GM18519 (cell line): ENCODE measurements at regions not wholly inside any gene's neighbourhood (a gene's known extent, or its start where the extent isn't known, plus 50 kb on each side); places are given as distances from the start of the nearest gene placed in this dataset.

Experiments
- ATAC-seq: cut with Tn5 transposase; IDR thresholded peaks from one replicate; pipeline ENCODE4 v1.9.1; 2021; ENCODE audit warnings: mild to moderate bottlenecking, moderate library complexity; ENCODE audit not compliant: unreplicated experiment, low FRiP score

DNA sequence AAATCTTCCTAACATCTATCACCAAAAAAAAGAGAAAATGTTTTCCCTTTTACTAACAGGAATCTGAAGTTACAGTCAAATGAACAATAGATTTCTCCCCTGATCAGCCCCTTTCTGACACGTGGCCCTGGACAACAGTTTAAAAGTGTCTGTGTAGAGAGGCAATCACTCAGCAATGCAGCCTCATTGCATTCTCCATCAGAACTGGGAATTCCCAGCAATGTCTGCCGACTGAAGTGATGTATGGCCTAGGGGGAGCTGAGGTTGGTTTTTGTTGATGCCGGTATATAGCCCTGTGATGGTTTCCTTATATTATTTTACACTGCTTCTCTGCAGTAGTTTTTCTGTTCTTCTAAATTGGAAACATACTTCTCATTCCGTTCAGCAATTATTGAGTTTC lies 904.3 kb upstream of the CDH8 start:
- ATAC-seq = no peak

DNA sequence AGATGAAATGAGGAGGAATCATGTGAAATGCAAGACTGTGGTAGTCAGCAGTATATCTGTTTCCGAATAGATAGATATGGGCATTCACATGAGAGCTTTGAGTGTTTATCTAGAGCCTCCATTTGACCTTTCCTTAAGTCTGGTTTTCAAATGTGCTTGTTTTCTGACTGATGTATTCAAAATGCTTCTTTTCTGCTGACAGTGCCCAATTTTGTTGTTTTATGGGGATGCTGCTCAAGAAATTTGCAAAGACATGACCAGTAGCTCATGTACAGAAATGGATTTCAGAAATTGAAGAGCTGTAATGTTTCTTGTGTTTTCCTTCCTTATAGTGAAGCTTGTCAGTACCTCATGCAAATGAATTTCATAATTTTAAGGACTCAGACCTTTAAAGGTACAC lies 903.4 kb upstream of the CDH8 start:
- ATAC-seq = no peak

DNA sequence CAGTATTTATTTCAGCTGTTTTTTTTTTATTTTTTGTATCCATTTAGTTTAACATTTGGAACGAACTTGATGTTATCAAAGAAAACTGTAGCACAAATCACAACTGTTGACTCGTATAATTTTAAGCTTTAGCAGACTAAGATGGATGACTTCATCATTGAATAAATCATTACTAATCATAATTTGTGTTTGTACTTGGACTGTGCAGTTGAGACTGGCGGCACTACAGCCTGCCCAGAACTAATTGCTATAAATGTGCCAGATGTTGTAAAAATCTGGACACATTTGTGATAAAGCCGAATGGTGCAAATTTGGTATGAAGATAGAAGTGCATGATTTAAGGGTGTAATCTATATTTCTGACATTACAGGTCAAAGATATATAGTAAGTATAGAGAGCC lies 897.7 kb upstream of the CDH8 start:
- no peak for ATAC-seq

DNA sequence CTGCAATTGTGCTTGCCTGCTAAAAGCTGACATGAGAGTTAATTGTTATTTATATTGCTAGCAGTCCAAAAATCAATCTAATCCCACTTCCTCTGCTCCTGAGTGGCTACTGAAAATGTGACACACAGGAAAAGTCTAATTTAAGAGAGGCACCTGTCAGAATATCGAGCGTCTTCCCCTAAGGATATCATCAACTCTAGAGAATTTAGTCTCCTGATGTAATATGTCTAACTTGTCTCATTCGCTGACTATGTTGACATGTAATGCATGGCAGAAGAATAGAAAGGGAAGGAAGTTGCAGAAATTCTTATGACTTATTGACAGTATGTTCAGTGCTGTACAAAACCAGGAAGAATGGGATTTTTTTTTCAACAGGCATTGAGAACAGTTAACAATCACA lies 893.4 kb upstream of the CDH8 start:
- no peak for ATAC-seq

DNA sequence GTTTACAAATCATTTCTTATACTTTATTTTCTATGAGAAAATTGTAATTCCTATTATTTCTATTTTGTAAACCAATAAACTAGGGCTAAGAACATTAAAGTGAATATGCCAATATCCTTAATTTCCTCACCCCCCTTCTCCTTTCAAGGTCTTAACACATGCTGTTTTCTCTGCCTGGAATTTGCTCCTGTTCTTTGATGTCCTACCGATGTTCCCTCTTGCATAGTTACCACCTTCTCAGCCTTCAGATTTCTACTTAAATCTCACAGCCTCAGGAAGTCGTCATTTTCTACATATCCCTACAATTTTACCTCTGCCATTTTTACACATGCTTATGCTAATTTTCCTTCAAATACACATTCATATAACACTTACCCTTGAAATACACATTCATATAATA lies 890.9 kb upstream of the CDH8 start:
- no peak for ATAC-seq

DNA sequence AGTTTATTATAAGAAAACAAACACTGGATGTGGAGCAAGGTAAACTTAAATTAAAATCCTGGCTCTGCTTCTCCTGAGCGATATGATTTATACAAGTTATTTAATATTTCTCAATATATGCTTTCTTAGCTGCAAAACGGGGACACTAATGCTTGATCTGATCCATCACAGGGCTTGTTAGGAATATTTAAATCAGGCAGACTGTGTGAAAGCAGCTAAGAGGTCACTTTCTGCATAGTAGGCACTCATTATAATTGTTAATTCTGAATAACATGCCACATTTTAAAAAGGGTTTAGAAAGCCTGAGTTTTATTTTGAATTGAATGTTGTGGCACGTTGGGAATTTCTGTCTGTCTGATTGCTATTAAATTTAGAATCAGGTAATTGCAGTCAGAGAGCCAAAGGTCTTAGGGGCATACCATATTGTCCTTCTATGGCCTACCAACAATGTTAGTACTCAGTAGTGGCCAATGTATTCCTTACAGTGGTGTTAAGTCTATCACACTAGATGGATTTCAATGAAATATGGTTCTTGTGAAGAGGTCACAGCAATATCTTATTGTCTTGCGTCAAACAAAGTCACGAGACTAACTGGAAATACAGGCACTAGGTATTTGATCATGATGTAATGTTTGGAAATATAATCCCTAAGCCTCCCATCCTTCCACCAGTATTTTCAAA lies 890.0 kb upstream of the CDH8 start:
- ATAC-seq = no peak

DNA sequence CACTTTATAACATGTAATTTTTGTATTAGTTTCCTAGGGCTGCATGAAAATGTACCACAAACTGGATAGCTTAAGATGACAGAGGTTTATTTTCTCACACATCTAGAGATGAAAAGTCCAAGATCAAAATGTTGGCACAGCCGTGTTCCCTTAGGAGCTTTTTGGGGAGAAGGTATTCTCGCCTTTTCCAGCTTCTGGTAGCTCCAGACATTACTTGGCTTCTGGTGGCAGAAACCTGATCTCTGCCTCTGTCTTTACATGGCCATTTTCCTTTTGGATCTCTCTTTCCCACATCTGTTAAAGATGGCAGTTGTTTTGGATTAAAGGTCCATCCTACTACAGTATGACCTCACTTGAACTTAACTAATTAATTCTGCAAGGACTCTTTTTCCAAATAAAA lies 885.7 kb upstream of the CDH8 start:
- ATAC-seq = no peak

DNA sequence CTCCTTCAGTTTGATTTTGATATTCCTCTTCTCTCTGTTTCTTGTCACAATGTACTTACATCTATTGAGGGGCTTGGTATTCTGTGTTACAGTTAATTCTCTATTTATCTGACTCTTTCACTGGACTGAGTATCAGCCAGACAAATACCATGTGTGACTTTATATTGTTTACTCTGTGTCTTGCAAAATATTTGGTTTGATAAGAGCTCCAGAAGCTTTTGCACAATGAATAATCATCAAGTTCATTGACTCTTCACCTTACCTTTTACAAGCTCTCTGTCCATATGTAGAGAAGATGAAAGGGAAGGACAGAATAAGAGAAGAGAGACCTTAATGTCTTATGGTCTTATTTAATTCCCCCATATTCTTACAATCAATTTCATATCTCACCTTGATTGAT lies 877.7 kb upstream of the CDH8 start:
- no peak for ATAC-seq

DNA sequence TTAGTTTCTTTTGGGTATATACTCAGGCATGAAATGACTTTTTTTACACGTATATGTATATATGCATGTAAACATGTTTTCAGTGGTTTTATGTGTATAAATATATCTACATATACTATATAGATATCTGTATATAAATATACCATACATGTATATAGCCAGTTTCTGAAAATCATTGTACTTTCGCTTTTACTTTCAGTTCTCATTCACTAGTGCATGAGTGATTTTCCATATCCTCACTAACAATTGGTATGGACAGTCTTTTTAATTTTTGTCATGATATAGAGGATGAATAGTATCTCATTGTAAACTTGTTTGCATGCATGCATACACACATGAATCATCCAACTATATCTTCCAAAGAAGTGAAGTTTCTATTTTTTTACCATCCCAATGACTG lies 877.1 kb upstream of the CDH8 start:
- ATAC-seq = no peak

DNA sequence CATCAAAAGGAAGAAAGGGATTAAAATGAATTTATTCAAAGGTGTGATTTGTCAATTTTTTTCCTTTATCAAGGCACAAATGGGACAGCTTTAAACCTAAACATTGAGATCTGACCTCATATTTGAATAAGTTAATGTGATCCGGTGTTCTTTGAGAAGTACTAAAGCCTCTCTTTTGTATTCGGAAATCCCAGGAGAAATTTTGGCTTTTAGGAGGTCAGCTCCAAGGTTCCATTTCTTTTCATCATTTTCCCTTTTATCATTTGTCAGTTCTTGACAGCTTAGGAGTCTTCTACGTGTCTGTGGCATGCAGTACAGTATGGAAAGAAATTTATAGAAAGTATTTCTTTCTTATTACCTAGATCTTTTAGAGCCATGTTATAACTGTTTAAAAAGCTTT lies 873.4 kb upstream of the CDH8 start:
- no peak for ATAC-seq

DNA sequence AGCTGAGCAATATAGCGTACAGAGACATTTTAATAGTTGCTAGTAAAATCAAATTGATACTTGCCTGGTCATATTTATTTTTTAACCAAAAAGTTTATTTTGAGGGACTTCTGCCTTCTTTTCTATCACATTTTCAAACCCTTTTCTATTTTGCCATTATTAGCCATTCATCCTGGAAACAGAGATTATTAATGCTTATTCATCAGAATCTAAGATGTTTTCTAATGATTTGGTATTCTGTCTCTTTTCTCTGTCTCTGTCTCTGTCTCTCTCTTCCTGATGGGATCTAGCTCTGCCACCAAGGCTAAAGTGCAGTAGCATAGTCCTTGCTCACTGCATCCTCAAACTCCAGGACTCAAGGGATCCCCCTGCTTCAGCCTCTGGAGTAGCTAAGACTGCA lies 871.3 kb upstream of the CDH8 start:
- no peak for ATAC-seq

DNA sequence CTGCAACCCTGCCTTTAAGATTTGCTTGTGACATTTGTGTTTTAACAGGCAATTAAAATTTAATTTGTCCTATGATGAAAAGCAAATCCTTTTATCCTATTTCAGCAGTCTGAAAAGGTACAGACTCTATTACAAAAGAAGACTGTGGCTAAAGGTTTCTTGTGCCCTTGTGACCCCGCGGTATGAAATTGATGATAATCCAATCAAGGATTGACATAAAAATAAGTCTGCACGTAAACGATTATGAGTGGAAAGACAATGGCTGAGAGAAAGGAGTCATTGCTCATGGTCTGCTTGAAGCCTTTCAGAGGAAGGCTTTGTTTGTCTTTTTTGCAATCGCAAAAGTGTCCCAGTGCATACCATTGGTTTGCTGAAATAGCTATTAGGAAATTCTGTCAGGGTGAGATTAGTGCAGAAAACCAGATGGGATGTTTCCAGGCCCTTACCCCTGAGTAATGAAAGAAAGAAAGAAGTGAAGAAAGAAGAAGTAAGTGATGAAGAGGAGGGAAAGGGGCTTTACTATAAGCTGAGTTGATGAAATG lies 867.8 kb upstream of the CDH8 start:
- ATAC-seq = no peak

DNA sequence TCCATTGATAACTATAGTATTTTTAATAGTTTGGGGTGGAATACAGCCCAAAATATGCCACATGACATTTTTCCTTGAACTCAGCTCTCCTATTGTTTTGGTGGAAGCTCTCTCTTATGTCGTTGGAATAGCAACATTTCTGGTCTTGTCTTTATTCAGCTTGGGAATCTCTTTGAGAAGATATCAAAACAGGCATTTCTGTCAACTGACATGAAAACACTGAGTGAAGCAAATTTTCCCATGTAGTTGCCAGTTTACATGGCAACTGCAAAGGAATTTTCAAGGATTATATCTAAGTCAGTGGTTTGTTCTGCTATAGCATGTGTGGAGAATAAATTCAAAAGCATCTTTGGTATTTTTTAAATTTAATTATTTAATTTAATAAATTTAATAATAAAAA lies 863.5 kb upstream of the CDH8 start:
- ATAC-seq = no peak

DNA sequence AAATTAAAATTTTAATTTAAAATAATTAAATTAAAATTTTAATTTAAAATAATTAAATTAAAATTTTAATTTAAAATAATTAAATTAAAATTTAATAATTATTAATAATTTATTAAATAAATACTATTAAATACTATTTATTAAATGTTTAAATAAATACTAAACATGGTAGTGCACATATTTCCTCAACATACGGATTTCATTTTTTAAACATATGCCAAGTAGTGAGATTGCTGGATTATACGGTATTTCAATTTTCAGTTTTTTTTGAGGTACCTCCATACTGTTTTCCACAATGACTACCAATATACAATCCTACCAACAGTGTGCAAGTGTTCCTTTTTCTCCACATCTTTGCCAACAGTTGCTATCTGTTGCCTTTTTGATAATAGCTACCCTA lies 852.9 kb upstream of the CDH8 start:
- no peak for ATAC-seq

DNA sequence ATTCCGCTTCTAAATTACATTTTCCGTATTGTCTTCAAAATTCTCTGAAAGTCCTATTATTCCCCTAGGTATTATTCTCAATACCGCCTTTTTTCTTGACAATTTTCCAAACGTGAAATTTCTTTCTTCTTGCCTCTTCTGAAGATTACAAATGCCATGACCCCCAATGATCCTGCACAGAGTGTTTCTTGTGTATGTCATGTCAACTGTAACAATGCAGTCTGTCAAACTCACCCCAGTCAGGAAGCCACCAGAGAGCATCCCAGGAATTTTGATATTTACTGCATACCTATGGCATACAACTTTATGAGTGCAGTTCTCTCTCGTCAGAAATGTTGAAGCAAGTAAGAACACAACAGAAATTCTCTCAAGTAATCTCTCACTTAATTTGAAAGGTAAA lies 847.3 kb upstream of the CDH8 start:
- no peak for ATAC-seq

DNA sequence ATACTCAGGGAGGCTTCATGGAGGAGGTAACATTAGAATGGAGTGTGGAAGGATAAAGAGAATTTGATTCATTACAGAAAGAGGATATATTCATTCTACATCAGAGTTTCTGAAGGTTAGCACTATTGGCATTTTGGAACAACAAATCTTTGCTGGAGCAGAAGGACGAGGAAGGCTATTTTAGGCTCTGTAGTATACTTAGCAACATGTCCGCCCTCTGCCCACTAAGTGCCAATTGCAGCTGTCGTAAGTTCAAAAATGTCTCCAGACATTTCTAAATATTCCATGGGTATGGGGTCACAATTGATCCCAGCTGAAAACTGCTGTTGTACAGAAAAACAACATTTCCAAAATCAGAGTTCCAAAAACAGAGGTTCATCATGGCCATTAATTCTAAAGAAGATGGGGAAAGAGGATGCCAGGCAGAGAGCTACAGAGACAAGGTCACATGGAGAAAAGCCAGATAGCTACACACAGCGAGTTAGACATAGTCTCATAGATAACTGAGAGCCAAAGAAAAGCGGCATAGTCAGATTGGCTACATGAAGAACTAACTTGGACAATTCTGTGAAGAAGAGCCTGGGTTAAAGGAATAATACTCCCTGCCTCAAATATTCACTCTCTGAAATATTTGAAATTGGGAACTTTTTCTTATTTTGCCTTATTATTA lies 846.4 kb upstream of the CDH8 start:
- no peak for ATAC-seq

DNA sequence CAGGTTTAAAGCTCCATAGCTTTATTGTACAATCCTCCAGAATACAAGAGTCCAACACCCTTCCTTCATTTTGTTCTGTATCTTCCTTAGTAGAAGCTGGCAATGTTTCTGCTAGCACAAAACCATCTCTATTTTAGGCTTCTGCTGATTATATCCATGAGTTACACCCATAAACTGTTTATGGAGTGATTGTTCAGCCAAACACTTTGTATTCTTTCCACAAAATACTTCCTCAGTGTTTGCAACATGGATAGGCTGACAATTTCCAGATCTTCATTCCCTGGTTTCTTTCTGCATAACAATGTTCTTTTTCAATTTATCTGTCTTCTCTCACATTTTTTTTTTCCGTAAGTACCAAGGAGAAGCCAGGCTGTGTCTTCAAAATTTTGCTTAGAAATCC lies 839.9 kb upstream of the CDH8 start:
- no peak for ATAC-seq

DNA sequence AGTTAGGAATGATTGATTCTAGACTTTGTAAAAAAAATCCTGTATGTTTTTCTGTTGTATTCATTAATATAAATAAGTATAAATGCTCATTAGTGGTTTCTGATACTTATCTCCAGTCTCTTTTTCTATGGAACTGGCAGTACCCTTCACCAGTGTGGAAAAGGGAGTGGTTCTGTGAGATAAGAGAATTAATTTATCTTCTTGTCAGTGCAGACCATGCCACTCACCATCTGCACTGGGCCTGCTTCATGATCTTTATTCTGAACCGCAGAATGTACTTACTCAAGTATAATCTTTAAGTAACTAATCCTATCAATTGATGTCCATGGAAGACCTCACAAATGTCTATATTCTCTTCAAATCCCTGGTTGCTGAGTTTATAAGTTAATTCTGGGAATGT lies 836.1 kb upstream of the CDH8 start:
- ATAC-seq = no peak

DNA sequence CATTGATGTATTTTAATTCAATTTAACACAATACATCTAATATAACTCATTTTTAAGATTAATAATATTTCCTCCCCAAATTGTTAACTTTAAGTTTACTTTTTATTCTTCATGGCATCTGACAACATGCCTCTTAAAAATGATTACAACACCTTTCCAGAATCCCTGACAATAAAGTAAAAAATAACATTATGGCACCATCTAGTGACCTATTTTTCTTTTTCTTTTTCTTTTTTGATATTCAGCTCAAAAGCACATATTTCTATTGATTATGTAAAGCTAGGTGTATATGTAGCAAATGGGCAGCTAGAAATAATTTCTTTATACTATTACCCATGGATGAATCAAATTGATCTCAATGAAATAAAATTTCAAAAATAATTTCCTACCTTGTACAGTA lies 834.3 kb upstream of the CDH8 start:
- ATAC-seq = no peak

DNA sequence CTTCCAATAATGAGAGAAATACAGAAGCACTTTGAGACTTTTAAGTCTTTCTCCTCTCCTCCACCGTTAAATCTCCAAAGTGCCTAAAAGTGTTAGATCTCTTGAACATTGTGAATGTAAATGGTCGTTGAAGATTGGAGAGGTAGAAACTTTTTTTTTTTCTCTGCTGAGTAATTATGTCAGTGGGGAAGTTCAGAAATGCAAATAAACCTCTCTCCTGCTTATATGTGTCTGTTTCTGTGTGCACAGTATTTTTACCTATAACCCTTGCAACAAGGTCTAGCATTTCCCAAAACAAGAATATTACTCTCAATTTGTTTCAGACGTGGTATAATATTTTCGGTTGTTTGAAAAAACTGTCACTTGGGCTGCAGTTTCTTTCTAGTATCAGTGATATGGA lies 833.6 kb upstream of the CDH8 start:
- no peak for ATAC-seq

DNA sequence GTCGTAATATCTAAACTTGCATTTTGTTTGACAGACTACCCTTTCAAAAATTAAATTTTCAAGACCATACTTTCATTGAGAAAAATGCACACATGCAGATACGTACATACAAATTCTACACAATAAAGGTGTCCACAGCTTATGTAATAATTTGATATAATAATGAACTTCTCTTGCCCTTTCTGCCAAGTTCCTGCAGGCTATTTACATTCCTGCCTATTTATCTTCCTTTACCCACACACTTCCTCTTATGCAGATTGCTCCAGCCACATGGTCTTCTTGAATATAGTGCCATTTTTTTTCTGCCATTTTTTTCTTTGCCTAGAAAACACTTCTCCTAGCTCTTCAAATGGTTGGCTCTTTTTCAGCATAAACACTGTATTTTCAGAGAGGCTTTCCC lies 826.9 kb upstream of the CDH8 start:
- ATAC-seq = no peak

DNA sequence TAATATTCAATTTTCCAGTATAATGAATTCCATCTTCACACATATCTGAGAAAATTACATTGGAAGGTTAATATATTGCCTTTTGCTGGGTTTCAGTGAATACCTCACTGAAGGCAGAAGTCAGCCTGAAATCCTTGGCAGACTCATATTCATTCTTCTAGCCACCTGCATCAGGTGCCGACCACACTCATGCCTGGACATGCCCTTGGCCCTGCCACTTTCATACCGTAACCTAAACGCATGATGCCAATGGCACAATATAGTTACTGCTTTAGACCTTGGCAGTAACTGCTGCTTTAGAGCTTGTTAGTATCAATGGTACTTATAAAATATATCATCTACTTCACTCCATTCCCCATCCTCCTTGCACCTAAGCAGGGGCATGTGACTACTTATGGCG lies 817.6 kb upstream of the CDH8 start:
- no peak for ATAC-seq
